HG03521 (cell line): ENCODE measurements at regions not wholly inside any gene's neighbourhood (a gene's known extent, or its start where the extent isn't known, plus 50 kb on each side); places are given as distances from the start of the nearest gene placed in this dataset.
"Not testable (repeated sequence)": the region's sequence is repeated elsewhere in the genome, so short reads cannot be mapped to it uniquely, and the experiment has no call there.

Experiments used
- ATAC-seq: cut with Tn5 transposase; IDR thresholded peaks from one replicate; pipeline ENCODE4 v1.9.1; 2021; ENCODE audit warnings: mild to moderate bottlenecking, moderate library complexity; ENCODE audit not compliant: unreplicated experiment

DNA sequence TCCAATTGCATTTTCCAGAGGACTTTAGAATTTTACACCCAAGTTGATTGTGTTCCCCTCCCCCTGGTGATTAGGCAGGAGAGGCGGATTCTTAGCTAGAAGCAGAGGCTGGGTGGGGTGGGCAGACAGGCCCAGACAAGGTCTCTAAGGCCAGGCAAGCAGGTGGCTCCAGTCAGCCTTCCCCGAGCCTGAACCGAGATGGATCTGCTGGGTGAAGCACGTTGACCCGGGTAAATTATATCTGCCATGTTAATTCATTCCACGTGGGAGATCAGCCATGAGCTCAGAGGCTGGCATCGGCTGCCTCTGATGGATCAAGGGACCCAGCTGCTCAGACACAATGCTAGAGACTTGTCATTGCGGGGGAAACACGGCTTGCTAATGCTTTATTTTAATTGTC, 159.5 kb upstream of the MAFB start:
- ATAC-seq, result no peak

DNA sequence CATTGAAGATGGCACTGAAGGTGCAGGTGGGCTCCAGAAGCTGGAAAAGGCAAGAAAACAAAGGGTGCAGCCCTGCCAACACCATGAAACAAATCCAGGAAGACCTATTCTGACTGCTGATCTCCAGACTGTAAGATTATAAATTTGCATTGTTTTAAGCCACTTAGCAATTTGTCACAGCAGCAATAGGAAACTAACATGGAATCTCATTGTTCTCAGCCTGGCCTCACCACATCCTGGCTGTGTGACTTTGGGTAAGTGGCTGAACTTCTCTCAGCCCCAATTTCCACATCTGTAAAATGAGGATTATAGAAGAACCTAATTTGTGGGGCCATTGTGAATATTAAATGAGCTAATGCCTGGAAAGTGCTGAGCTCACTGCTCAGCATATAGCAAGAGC, 160.4 kb upstream of the MAFB start:
- ATAC-seq, result no peak

DNA sequence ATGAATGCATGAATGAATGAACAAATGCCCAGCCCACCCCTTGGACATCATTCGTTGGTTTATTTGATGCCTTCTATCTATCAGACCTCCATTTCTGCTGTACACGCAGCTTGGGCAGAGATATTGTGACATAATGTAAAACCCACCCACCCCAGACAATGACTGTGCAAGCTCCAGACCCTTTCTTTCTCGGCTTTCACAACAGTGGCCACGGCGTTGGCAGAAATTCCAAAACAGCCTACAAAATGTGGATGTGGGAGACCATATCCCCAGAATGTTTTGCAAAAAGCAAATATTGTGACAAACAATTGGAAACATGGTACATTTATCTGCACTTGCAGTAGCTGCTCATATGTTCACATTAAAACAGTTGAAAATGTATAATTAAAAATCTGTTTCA, 162.0 kb upstream of the MAFB start:
- ATAC-seq, result no peak

DNA sequence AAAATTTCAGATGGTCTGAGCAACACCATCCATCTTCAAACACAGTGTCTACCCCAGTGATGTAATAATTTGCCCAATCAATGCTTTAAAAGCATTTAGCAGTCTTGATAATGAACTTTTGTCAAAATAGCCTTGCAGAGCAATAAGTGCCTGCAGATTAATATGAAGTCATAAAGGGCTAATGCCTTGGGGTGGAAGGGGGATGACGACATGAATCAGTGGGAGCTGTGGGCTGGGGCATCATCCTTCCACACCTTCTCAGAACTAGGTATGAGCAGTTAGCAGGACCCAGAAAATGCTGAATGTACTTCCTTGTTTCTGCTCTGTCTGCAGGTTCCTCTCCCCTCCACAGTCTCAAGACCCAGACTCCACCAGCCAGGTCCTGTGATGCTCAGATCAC, 166.2 kb upstream of the MAFB start:
- no peak for ATAC-seq

DNA sequence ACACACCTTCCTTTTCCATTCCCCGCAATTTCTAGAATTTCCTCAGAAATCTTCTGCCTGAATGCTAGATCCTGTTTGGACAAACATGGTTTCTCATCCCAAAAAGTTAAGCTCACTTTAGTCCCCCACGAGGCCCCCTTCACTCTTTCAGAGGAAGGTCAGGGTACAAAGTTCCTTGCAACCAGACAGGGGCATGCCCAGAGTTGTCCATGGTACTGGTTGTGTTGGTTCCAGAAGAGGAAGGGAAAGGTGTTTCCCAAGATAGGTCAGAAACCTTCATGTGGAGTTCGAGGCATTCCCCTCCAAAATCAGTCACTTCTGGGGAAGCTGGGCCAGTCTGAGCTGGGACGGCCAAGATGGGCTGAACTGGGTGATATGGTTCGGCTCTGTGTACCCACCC, 167.6 kb upstream of the MAFB start:
- no peak for ATAC-seq

DNA sequence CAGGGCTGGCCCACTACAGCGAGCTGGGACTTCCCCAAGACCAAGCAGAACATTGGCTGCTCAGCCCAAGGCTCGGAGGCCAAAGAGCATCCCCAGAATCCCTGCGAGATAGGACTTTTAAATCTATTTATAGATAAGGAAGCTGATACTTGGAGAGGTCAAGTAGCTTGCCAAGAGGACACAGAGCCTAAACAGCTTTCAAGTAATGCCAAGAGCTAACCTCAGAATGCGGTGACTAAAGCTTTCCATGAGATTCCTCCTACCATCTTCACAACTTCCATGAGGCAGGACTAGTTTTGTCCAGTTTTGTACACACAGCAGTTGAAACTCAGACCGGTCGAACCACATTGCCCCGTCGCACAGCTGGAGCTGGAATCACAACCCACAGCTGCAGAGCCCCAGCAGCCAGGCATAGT, 168.1 kb upstream of the TOP1 start:
- ATAC-seq, result no peak

DNA sequence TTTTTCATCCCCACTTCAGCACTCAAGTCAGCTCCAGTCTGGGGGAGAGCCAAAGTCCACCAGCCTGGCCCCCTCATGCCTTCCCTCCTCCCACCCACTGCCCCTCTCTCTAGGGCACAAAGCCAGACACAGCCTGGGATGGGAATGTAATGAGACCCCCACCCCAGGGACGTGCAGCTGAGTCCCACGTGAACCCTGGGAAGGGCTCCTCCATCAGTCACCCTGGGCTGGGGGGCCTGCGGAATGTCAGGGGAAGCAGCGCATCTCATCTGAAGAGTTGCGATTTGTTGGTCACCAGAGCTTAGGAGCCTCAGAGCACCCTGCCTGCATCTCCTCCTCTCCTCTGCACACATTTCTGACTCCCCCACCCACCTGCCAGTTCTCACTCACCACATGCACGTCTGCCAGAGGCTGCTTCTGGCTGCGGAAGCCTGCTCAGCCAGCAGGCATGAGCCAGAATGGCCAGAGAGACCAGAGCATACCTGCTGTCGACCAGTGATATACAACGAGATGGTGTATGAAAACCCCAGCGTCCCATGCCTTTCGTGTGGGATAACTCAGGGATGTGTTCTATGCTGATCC, 167.1 kb upstream of the TOP1 start:
- ATAC-seq, result no peak

DNA sequence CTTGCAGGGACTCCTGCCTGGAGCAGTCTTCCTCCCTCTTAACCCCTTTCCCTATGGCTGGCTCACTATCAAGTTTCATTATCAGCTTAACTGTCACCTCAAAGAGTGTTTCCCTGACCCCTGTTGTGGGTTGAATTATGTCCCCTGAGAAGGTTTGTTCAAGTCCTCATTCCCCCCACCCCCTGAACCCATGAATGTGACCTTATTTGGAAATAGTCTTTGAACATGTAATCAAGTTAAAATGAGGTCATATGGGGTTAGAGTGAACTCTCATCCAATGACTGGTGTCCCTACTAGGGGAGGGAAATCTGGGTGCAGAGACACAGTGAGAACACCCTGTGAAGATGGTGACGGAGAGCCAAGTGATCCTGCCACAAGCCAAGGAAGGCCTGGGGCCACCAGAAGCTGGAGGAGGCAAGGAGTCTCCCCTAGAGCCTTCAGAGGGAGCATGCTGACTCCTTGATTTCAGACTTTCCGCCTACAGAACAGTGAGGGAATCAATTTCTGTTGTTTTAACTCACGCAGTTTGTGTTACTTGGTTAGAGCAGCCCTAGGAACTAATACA, 165.2 kb upstream of the TOP1 start:
- no peak for ATAC-seq

DNA sequence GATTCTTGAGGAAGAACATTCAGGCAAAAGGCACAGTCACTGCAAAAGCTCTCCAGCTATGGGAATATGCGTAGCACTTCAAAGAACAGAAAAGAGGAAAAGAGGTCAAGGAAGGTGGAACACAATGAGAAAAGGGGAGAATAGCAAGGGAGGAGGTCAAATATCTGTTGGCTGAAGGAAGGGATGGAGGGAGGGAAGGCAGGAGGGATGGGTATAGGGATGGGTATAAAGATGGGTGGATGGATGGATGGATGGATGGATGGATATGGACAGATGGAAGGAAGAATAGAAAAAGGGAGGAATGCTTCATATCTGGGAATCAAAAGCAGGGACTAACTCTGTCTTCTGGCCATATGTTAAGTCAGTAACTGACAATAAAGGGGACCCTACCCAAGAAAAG, 164.2 kb upstream of the TOP1 start:
- ATAC-seq, result no peak

DNA sequence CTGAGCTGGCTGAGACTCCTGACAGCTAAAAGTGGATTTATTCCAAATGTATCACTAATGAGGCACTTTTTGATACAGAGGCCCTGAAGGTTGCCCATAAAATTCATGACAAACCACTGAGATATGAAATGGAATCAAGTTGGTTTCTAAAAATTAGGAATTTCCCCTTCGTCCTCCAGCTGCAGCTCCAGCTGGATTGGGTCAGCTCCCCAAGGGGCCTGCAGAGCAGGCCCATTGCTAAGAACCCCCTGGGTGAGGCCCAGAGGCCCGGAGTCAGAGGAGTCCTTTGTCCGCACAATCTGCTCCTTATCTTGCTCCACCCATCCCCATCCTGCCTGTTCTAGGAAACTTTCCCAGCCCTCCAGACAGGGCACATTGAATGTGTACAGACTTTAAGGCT, 163.5 kb upstream of the TOP1 start:
- no peak for ATAC-seq

DNA sequence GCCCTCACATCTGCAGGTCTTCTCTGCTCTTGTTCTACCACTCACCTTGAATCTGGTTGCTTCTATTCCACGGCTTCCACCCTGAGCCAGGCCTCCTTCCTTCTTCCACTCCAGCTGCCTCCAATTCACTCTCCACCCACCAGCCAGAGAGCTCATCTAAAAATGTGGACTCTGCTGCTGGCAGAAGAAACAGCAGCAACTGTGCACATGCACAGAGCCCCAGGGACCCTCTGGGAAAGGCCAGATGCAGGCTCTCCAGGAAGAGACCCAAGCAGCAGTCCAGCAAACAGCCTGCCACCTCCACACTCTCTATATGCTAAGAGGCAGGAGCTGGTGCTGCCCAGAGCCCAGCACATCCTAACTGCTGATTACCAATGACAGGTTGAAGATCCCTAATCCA, 162.6 kb upstream of the TOP1 start:
- no peak for ATAC-seq

DNA sequence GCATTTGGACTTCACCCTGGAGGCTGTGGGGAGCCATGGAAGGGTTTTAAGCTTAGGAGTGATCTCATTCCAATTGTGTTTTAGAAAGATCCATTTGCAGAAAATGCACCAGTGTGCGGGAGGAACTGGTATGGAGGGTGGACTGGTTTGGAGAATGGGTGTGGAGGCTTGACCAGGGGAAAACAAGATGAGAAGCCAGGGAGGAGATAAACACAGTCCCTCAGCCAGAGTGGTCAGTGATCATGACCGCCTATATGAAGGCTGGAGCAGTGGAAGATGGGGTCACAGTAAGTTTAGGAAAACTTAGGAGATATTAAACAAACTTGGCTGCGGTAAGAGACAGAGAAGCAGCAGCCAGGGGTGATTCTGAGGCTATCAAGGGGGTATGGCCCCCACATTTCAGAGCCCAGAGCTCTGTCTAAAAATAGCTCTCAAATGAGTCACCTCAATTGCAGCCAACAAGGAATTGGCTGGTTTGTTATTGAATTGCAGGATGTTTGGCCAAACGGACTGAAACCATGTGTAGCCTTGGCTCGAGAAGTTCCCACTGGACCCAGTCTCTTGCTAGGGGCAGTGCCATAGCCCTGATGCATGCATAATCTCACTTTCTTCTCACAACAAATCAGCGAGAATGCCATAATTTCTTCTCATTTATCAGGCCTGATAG, 159.9 kb upstream of the TOP1 start:
- ATAC-seq, result no peak

DNA sequence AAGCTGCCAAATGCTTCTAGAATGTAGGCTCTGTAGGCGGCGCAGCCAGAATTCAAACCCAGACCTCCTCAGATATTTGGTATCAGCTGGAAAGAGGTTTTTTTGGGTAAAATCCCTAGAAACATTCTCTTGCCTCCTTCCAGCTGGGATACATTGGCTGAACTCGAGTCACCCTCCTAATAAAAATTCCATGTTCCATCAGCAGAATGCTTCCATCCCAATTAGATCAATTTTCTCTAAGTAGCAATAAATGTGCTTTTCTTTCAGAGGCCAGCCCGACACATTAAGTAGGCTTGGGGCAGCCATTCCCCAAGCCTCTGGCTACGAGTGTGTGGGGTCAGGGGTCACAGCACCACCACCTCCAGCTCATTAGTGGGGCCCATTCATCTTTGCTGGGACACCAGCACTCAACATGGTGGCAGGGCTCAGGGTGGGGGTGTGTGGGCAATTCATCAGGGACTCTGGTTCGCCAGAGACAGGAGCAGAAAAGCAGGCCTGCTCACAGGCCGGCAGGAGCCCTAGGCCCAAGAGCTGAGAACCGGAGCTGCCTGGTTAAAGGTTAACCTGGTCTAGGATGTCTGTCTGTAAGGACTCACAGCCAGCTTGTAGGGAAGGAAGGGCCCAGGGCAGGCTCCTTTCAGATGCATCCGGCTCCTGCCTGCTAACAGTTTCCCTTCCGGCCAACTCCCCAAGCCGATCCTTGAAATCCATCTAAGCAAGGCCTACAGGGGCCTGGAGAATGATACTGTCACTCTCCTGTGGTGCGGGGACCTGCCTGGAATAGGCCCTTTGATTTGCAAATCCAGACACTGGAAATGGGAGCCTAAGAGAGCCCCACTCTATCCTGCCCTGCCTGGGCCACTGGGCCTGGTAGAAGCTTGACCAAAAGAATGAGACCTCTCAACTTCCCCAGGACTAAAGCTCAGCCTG, 159.1 kb upstream of the TOP1 start:
- no peak for ATAC-seq

DNA sequence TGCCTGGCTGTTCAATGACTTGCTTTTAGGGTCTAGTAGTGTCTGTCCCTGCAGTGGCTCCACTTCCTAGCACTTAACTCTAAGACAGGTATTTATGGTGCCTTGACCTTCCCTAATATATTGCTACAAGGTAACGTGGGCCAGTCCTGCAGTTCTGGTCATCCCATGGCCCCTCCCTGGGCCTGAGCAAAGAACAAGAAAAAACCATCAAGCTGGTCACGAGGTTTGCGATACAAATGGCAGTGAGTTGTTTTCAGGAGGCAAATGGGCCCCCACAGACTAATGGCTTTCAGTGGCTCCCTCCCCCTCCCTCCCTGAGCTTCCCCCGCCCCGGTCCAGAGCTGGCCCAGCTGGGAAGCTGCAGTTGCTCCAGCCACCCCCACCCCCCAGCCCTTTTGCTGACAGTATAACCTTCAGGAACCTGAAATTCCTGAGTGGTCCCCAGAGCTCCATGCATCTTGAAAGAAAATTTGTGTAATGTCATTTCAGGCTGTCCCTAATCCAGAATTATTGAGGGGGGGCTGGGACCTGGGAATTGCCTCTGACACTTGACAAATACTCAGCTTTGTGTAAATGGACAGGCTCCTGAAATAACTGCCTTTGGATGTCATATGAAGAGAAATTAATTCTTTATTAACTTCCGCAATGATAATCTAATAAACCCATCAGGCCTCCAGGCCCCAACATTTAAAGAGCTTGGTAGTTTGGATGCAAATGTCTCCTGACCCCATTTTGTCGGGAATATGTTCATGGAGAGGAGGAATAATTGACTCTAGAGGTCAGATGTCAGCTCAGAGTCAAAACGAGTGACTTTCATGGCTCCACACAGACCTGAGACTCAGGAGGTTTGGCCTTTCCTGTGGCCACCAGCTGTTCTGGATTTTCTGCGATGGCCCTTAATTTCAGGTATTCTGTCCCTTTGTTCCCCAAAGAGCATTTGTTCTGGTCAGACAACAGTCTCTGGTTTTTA, 153.2 kb upstream of the TOP1 start:
- no peak for ATAC-seq

DNA sequence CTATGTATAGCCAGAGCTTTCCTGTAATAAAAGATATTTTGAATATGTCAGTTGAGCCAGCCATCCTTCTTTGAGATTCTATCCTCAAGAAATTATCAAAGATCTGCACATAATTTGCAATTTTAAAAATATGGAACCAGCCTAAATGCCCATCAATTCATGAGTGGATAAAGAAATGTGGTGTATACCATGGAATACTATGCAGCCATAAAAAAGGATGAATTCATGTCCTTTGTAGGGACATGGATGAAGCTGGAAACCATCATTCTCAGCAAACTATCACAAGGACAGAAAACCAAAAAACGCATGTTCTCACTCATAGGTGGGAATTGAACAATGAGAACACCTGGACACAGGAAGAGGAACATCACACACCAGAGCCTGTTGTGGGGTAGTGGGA, 150.5 kb upstream of the TOP1 start:
- ATAC-seq, result not testable (repeated sequence)

DNA sequence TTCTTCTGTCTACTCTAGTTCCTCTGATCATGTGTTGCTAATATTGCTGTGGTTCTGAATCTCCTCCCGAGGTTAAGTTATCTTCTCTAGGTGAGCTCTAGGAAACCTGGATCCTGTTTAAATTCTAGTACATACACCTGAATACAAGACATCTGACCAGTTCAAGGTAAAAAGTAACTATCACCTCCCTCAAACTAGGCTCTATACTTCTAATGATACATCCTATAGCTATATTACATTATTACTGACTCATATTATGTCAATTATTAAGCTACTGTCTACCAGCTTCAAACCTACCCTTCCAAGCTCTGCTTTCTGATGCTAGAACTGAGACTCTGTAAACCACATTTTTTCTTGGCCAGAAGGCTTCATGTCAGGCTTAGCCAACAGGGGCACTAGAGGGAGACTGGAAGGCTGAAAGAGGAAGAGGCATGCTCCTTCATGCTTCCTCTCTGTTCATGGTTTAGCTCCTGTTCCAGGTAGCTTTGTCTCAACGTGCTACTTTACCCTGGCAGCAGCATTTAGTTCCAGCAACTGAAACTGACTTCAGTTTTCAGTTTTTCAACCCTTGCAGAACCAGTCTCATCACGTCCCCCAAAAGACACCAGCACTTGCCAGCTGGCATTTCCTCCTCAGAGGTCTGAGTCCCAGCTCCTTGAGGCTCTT, 148.4 kb upstream of the TOP1 start:
- no peak for ATAC-seq

DNA sequence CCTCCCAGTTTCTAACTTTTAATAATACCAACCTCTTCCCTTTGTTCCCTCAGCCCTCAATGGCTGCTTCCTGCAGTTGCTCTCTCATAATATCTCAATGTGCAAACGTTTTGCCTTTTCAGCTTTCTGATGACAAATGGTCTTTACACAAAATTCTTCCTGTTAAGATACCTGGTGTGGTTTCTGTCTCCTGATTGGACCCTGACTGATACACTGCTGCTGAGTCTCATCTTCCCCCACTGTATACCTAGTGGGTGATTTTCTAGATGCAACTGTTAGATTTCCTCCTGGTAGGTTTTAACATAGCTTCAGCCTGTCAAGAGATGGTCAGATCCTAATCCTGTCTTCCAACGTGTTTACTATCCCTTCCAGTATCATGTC, 147.9 kb upstream of the TOP1 start:
- ATAC-seq, result no peak

DNA sequence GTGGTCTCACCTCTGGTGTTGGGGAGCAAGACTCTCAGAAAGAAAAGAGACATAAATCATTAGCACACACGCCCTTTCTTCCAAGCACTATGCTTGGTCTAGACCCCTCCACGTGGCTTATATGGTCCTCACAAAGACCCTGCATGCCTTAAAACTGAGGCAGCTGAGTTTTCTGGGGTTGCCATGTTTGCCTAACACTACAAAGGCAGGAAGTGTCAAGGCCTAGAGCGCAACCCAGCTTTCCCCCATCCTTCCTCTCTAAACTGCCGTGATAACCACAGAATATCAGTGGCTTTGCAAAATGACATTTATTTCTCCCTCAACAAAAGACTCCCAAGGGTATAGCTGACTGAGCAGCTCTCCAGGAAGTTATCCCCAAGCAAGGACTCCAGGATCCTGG, 146.5 kb upstream of the TOP1 start:
- no peak for ATAC-seq

DNA sequence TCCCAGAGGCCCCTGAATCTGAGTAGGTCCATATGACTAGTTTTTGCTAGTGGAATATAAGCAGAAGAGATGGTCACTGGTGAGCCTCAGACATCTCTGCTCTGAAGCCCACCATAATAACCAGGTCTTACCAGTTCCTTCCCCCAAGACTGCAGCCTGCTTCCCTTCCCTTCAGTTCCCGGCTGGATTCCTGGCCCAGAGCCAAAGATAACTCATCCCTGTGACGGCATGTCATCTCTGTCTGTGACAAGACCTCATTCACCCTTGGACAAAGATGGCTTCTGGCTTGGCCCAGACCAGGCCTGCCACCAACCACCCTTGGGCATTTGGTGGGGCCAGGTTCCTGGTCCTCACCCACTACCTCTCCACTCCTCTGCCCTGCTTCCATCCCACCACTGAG, 145.5 kb upstream of the TOP1 start:
- ATAC-seq, result no peak

DNA sequence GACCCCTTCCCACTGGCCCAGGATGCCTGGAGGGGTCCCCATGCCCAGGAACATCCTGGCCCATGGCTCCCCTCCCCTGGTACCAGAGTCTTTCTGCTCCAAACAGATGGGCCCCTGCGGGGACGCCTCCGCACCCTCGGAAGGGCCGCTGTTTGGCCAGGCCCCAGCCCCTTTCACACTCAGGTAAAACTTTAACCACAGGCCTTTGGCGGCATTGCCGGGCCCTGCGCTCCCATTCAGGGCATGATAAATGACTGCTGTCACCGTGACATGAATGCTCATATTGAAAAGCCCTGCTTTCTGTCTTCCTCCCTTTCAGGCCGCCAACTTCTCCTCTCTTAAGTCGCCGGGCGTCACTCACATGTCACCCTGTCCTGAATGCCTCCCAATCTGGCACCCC, 141.5 kb upstream of the TOP1 start:
- no peak for ATAC-seq
